HG03520 (cell line): ENCODE measurements at regions not wholly inside any gene's neighbourhood (a gene's known extent, or its start where the extent isn't known, plus 50 kb on each side); places are given as distances from the start of the nearest gene placed in this dataset.

Experiments used
- ATAC-seq: cut with Tn5 transposase; IDR thresholded peaks from one replicate; pipeline ENCODE4 v1.9.1; 2021; ENCODE audit warnings: mild to moderate bottlenecking, moderate library complexity; ENCODE audit not compliant: unreplicated experiment

- ATAC-seq: no peak
Measured at GRCh38 chr18:3357516-3357915, 92.5 kb upstream of the TGIF1 start.

DNA sequence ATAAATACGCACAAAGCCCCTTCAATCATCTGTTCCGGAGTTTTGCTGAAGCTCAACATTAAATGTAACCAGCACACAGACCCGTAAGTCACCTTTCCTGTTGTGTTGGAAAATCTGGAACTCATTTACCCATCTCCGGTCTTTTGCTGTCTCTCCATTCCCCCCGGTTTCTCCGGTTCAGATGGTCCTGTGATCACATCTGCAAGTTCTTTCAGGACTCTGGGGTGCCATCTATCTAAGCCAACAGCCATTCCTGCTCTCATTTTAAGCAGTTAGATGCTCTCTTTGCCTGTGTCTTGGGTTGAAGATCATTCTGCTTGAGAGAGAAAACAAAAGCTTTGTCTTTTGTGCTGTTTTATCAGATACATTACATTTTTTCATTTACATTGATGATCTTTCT lies 91.7 kb upstream of the TGIF1 start:
- ATAC-seq: no peak

GRCh38 chr18:3360211-3360610 lies 89.8 kb upstream of the TGIF1 start:
- no peak for ATAC-seq

- ATAC-seq: no peak
Measured at GRCh38 chr18:3367491-3368091, 82.4 kb upstream of the TGIF1 start.

DNA sequence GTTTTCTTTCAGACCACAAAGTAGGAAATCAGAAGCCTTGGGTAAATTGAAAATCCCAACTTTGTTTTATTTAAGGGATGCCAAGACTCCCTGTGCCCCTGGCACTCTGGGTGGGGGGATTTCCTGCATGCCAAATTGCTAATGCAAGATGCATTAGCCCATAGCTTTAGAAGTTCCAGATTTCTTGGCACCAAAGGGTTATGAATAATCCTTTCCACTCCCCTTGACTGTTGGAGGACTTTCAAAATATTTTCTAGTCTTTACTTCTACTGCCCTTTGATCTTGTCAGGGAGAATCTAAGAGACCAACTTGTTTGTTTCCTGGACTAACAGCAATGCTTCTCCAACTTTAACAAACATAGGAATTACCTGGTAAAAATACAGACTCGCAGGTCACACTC lies 81.8 kb upstream of the TGIF1 start:
- ATAC-seq: no peak

DNA sequence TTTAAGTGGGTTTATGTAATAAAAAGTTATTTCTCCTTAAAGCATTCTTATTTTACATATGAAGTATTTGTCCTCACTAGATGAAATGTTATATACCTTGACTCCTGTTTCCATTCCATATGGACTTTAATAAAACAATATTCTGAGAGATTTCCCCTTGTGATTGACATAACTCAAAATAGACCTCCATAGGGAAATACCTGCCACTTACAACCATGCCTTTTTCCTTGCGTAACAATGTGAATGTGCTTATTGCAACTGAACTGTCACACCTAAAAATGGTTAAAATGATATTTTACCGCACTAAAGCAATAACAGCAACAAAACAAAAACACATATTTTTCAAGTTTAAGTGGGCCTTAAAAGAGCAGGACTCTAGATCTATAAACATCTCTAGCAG lies 70.3 kb upstream of the TGIF1 start:
- ATAC-seq: no peak

DNA sequence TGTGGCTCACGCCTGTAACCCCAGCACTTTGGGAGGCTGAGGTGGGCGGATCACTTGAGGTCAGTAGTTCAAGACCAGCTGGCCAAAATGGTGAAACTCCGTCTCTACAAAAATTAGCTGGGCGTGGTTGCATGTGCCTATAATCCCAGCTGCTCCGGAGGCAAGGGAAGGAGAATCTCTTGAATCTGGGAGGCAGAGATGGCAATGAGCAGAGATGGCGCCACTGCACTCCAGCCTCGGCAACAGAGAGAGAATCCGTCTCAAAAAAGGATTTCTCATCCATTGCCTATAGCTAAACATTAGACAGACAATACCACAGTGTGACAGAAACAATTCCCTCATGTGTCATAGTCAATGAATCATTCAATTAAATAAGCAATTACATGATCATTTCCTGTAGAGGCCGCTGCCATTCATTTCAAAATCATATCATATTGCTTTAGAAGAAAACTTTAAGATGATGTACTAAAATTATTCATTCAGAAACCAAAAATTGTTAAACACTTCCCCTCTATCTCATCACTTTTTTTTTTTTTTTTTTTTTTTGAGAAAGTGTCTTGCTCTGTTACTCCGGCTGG lies 69.5 kb upstream of the TGIF1 start:
- ATAC-seq: no peak

DNA sequence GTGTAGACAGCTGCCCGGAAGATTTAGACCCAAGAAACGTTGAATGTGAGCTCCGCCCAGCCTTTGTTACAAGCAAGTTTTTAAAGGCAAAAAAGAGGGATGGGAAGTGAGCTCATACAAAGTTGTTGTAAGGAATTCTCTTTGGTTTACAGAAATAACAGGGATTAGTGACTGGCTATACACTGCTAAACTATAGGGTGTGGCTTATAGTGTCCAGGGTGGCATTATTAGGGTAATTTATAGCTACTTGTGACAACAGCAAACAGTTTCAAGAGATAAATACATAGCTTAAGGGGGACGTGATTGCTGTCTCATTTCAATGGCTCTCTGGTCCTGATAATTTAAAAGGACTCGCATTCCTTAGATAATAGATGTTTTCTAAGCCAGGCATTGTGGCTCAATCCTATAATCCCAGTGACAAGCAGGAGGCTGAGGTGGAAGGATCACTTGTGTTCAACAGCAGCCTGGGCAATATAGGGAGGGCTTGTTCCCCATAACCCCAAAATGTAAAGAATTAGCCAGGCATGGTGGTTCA lies 66.5 kb upstream of the TGIF1 start:
- ATAC-seq: no peak

GRCh38 chr18:3384664-3385563 lies 65.1 kb upstream of the TGIF1 start:
- peak; percentile 82 for ATAC-seq

DNA sequence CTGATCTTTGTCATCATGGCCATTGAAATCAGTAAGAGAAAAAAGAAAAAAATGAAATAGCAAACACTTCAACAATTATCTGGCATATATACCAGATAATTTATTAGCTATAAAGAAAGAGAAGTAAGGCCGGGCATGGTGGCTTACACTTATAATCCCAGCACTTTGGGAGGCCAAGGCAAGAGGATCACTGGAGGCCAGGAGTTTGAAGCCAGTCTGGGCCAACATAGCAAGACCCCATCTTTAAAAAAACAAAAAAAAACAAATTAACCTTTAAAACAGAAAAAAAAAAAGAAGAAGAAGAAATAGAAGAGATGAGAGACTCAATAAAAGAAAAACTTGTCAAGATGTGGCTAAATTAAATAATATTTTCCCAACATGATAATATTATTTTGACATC lies 61.6 kb upstream of the TGIF1 start:
- no peak for ATAC-seq

DNA sequence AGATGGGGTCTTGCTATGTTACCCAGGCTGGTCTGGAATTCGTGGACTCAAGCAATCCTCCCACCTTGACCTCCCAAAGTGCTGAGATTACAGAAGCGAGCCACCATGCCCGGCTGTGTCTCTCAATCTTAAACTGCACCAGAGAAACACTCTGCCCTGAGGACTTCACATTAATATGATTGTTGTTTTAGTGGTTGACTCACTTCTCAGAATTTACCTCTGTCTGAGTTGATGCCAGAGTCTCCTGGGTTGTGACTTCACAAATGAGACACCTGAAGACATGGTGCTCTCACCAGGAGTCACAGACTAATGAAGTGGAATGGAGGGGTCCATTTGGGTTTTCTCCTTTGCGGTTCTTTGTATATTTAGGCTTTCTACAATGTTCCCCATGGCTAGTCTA lies 61.0 kb upstream of the TGIF1 start:
- ATAC-seq: no peak

DNA sequence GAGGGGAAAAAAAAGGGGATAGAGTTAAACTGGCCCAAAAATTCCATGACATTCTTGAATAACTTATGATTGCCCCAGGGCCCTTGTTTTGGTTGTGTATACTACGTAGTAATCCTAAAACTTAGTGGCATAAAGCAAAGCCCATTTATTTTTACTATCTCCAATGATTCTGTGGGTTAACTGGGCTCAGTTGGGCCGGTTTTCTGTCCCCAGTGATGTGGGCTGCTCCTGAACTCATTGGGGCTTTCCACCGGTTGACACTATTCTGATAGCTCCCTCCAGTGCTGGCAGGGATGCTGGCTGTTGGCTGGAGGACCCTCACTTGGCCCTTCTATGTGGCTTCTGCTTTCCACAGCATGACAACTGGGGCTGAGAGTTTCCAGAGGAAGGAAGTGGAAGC lies 60.0 kb upstream of the TGIF1 start:
- no peak for ATAC-seq

GRCh38 chr18:3391704-3392466 lies 58.1 kb upstream of the TGIF1 start:
- no peak for ATAC-seq

- ATAC-seq: no peak
Measured at GRCh38 chr18:3392467-3392855, 57.5 kb upstream of the TGIF1 start.

- no peak for ATAC-seq
Measured at GRCh38 chr18:3394648-3395047, 55.3 kb upstream of the TGIF1 start.

GRCh38 chr18:3395466-3395865 lies 54.5 kb upstream of the TGIF1 start:
- no peak for ATAC-seq

GRCh38 chr18:3397031-3397750 lies 52.8 kb upstream of the TGIF1 start:
- no peak for ATAC-seq

GRCh38 chr18:3397786-3398185 lies 52.2 kb upstream of the TGIF1 start:
- ATAC-seq: no peak
